ENCODE measurements at regions not wholly inside any gene's neighbourhood (a gene's known extent, or its start where the extent isn't known, plus 50 kb on each side); places are given as distances from the start of the nearest gene placed in this dataset.

DNA sequence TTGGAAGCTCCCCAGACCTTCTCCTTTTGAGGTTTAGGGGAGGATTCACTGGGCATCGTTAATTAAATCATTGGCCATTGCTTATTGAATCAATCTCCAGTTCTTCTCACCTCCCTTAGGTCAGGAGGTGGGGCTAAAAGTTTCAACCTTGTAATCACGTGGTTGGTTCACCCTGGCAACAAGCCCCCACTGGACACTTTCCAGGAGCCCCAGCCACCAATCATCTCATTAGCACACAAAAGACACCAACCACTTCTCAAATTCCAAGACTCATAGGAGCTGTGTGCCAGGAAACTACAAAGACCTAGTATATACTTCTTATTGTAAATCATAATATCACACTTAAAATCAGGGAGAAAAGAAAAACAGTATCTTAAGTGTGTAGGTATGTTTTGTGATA lies 94.6 kb upstream of the PLEKHA5 start:
- Histone ChIP-seq H3K27me3 (ENCODE audit: control insufficient read depth in 1 of 2, insufficient read depth in 2 of 2, low read length in 2 of 2) (no peaks in the 10 kb centered on the region), H3K4me1 (ENCODE audit: insufficient read depth, low read length) (no peaks in the 10 kb centered on the region), H3K27ac (ENCODE audit: low read depth in 1 of 2, low read length in 2 of 2) (no peak overlapping the region), H3K36me3 (ENCODE audit: insufficient read depth, low read length) (no peaks in the 10 kb centered on the region), H3K4me3 (ENCODE audit: low read length) (no peak overlapping the region), H3K9me3 (ENCODE audit: control insufficient read depth in 1 of 2, insufficient read depth in 1 of 2, low read length in 2 of 2) (peaks cover 0 to 5% of the 10 kb centered on the region in 2 experiments)
- no peaks in the 10 kb centered on the region for H3K36me3 Mint-ChIP-seq (ENCODE audit: low read depth)
- DNase-seq = no peak
- TF ChIP-seq, protein P1, sequence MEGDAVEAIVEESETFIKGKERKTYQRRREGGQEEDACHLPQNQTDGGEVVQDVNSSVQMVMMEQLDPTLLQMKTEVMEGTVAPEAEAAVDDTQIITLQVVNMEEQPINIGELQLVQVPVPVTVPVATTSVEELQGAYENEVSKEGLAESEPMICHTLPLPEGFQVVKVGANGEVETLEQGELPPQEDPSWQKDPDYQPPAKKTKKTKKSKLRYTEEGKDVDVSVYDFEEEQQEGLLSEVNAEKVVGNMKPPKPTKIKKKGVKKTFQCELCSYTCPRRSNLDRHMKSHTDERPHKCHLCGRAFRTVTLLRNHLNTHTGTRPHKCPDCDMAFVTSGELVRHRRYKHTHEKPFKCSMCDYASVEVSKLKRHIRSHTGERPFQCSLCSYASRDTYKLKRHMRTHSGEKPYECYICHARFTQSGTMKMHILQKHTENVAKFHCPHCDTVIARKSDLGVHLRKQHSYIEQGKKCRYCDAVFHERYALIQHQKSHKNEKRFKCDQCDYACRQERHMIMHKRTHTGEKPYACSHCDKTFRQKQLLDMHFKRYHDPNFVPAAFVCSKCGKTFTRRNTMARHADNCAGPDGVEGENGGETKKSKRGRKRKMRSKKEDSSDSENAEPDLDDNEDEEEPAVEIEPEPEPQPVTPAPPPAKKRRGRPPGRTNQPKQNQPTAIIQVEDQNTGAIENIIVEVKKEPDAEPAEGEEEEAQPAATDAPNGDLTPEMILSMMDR (IDR thresholded peaks at IDR 0.05) = no peak
- ATAC-seq (ENCODE audit: poor library complexity) = no peak
- no peak overlapping the region for H3K27ac Mint-ChIP-seq
- H3K4me3 Mint-ChIP-seq = no peak overlapping the region
- H3K4me1 Mint-ChIP-seq (ENCODE audit: low read depth) = no peaks in the 10 kb centered on the region
- intact Hi-C loops (cut with DNase I, micrococcal nuclease) = no loop called here
- CTCF ChIA-PET = no interaction called here
- peaks cover 15% of the 10 kb centered on the region for H3K27me3 Mint-ChIP-seq
- H3K9me3 Mint-ChIP-seq = peaks cover 9% of the 10 kb centered on the region
- POLR2A ChIA-PET = no interaction called here

DNA sequence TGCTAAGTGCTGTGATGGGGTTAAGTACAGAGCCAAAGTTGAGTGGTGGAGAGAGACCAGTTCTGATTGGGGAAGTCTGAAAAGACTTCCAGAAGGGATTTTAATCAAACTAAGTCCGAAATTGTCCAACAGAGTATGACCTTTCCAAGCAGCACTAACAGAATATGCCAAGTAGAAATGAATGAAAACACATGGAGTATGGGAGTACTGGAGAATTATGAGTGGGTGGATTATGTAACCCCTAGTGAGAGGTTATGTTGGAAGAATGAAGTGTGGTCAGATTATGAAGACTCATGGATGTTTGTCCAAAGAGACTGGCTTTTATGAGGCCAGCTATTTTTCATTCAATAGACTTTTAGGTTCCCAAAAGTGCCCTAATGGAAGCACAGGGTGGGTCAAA lies 94.0 kb upstream of the PLEKHA5 start:
- no peak overlapping the region for H3K27ac Mint-ChIP-seq
- H3K36me3 ChIP-seq (ENCODE audit: insufficient read depth, low read length) = no peaks in the 10 kb centered on the region

DNA sequence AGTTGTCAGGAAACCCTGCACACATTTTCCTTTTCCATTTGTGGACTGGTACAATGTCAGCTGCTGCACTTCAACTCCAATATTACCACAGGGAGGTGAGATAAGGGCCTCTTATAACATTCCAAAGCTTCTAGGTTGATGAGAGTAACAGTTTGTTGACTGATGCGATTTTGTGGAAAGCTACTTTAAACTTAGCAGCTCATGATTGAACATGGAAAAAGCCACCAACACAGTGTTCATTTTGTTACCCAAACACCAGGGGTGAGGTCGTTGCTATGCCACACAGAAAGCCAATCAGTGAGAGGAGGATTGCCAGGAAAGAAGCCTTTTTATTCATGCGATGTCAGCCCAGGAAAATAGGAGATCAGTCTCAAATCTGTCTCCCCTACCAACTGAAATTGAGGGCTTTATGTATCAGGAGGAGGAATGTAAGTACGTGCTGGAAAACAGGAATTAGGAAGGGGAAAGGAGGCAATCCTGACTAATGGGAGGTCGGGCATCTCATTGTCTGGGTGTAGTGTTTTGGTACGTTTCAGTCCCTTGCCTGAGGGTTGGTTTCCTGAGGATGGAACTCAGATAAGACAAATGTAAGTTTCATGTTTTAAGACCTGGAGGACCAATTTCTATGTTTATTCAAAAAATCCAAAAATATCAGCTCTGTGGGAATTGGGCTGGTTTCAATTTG lies 92.7 kb upstream of the PLEKHA5 start:
- H3K27me3 ChIP-seq (ENCODE audit: control insufficient read depth in 1 of 2, insufficient read depth in 2 of 2, low read length in 2 of 2) = no peaks in the 10 kb centered on the region
- Mint-ChIP-seq H3K9me3 (peaks cover 5% of the 10 kb centered on the region), H3K27me3 (peaks cover 15% of the 10 kb centered on the region), H3K4me3 (no peak overlapping the region), H3K27ac (no peak overlapping the region), H3K4me1 (ENCODE audit: low read depth) (no peaks in the 10 kb centered on the region), H3K36me3 (ENCODE audit: low read depth) (no peaks in the 10 kb centered on the region)
- TF ChIP-seq, protein P1 (IDR thresholded peaks at IDR 0.05) = no peak
- no peak for DNase-seq
- no peaks in the 10 kb centered on the region for H3K36me3 ChIP-seq (ENCODE audit: insufficient read depth, low read length)
- H3K4me1 ChIP-seq (ENCODE audit: insufficient read depth, low read length) = no peaks in the 10 kb centered on the region
- POLR2A ChIA-PET = no interaction called here
- peaks cover 0 to 5% of the 10 kb centered on the region in 2 experiments for H3K9me3 ChIP-seq (ENCODE audit: control insufficient read depth in 1 of 2, insufficient read depth in 1 of 2, low read length in 2 of 2)
- CTCF ChIA-PET = no interaction called here
- no peak overlapping the region for H3K27ac ChIP-seq (ENCODE audit: low read depth in 1 of 2, low read length in 2 of 2)
- no peak for ATAC-seq (ENCODE audit: poor library complexity)
- no peak overlapping the region for H3K4me3 ChIP-seq (ENCODE audit: low read length)
- intact Hi-C loops (cut with DNase I, micrococcal nuclease) = no loop called here

More for the DNA sequence above, 94.0 kb upstream of the PLEKHA5 start:
- DNase-seq = no peak
- Mint-ChIP-seq H3K4me1 (ENCODE audit: low read depth) (no peaks in the 10 kb centered on the region), H3K36me3 (ENCODE audit: low read depth) (no peaks in the 10 kb centered on the region), H3K4me3 (no peak overlapping the region), H3K9me3 (peaks cover 9% of the 10 kb centered on the region), H3K27me3 (peaks cover 15% of the 10 kb centered on the region)
- no peak overlapping the region for H3K27ac ChIP-seq (ENCODE audit: low read depth in 1 of 2, low read length in 2 of 2)
- H3K4me1 ChIP-seq (ENCODE audit: insufficient read depth, low read length) = no peaks in the 10 kb centered on the region
- H3K4me3 ChIP-seq (ENCODE audit: low read length) = no peak overlapping the region
- ATAC-seq (ENCODE audit: poor library complexity) = no peak
- ChIA-PET POLR2A (no interaction called here), CTCF (no interaction called here)
- no peaks in the 10 kb centered on the region for H3K27me3 ChIP-seq (ENCODE audit: control insufficient read depth in 1 of 2, insufficient read depth in 2 of 2, low read length in 2 of 2)
- intact Hi-C loops (cut with DNase I, micrococcal nuclease) = no loop called here
- peaks cover 0 to 5% of the 10 kb centered on the region in 2 experiments for H3K9me3 ChIP-seq (ENCODE audit: control insufficient read depth in 1 of 2, insufficient read depth in 1 of 2, low read length in 2 of 2)
- TF ChIP-seq, protein P1 (IDR thresholded peaks at IDR 0.05) = no peak
